A673 (cell line): ENCODE measurements at regions not wholly inside any gene's neighbourhood (a gene's known extent, or its start where the extent isn't known, plus 50 kb on each side); places are given as distances from the start of the nearest gene placed in this dataset.

Experiments
- CTCF ChIP-seq: fragments of 300-800, 200-600 bp; sonication (generic); conservative IDR thresholded peaks from 2 replicates; pipeline ENCODE4 v1.5.1; 2017; ENCODE audit warnings: low read depth, mild to moderate bottlenecking, antibody characterized with exemption, low read length, moderate library complexity, mixed read lengths
- EZH2 ChIP-seq: fragments of 200-600 bp; sonication (generic); IDR thresholded peaks from 2 replicates; pipeline ENCODE4 v1.6.1; 2017; ENCODE audit warnings: borderline replicate concordance, low read depth, mild to moderate bottlenecking, mixed read lengths, antibody characterized with exemption, low read length; ENCODE audit not compliant: poor library complexity, severe bottlenecking

DNA sequence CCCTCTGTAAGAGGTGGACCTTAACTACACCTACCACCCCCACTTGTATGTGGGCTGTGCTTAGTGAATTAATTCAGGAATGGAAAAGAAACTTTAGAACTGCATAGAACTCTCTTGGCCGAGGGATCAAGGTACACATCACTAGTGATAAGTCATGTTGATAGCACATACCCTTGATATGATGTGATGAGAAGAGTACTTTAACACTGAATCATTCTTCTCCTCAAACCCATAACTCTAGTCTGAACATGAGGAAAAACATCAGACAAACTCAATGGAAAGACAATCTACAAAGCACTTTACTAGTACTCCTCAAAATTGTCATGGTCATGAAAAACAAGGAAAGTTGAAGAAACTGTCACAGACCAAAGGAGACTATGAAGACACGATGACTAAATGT is 87.6 kb downstream of the P2RY1 start:
- TF ChIP-seq CTCF = no peak
- no peak for TF ChIP-seq EZH2
